ENCODE measurements at regions not wholly inside any gene's neighbourhood (a gene's known extent, or its start where the extent isn't known, plus 50 kb on each side); places are given as distances from the start of the nearest gene placed in this dataset.

- TF ChIP-seq ZNF280D (tag by site-specific recombination; IDR thresholded peaks at IDR 0.05) (no peak), ZXDB (tag by site-specific recombination; IDR thresholded peaks at IDR 0.05) (no peak), ZNF530 (tag by site-specific recombination; IDR thresholded peaks at IDR 0.05; ENCODE audit: low read depth) (no peak), ZNF16 (tag by site-specific recombination; IDR thresholded peaks at IDR 0.05; ENCODE audit: low read depth) (no peak), OVOL3 (tag by site-specific recombination; IDR thresholded peaks at IDR 0.05) (no peak), ZBTB20 (tag by site-specific recombination; IDR thresholded peaks at IDR 0.05) (no peak)
Observed at GRCh38 chr1:182259968-182260367, 131.6 kb downstream of the GLUL start (continued).

- Histone ChIP-seq H3K4me3 (ENCODE audit: low read depth, low read length) (no peak overlapping the region), H3K4me1 (ENCODE audit: control insufficient read depth, insufficient read depth, low read length) (no peaks in the 10 kb centered on the region), H3K36me3 (ENCODE audit: control insufficient read depth in 2 of 2, insufficient read depth in 1 of 2, low read length in 2 of 2) (no peaks in the 10 kb centered on the region), H3K9me3 (ENCODE audit: control insufficient read depth, insufficient read depth, low read depth, low read length) (no peaks in the 10 kb centered on the region), H3K27ac (ENCODE audit: extremely low read depth, low read depth, low read length) (no peak overlapping the region)
- ChIA-PET POLR2A (no interaction called here), CTCF (no interaction called here)
- TF ChIP-seq EGR2 (tag by site-specific recombination; IDR thresholded peaks at IDR 0.05; ENCODE audit: low read depth) (no peak), KLF9 (tag by site-specific recombination; IDR thresholded peaks at IDR 0.05; ENCODE audit: low read depth) (no peak), ZIC2 (tag by site-specific recombination; IDR thresholded peaks at IDR 0.05) (peak; percentile 26; the same call in 1 of the 2 replicates)
Observed at GRCh38 chr1:182259229-182259872, 132.2 kb downstream of the GLUL start.

- 0 out of 2 replicates have a peak, but pooled peaks have one; percentile 32 for TF ChIP-seq ZNF692 (tag by site-specific recombination; IDR thresholded peaks at IDR 0.05)
- TF ChIP-seq ZBTB17 (tag by site-specific recombination; IDR thresholded peaks at IDR 0.05), result no peak
- TF ChIP-seq ZNF560 (tag by site-specific recombination; IDR thresholded peaks at IDR 0.05; ENCODE audit: borderline replicate concordance), result no peak
- no peak for TF ChIP-seq ZNF140 (tag by site-specific recombination; IDR thresholded peaks at IDR 0.05)
- POLR2A ChIA-PET, result interaction anchor here (0.8 kb wide), 1 partner anchor 13 kb away, joined by 3 read pairs; no protein-coding TSS in a partner anchor
- CTCF ChIA-PET, result no interaction called here
- no peaks in the 10 kb centered on the region for H3K36me3 ChIP-seq (ENCODE audit: control insufficient read depth in 2 of 2, insufficient read depth in 1 of 2, low read length in 2 of 2)
- H3K4me3 ChIP-seq (ENCODE audit: low read depth, low read length), result no peak overlapping the region
- no peaks in the 10 kb centered on the region for H3K4me1 ChIP-seq (ENCODE audit: control insufficient read depth, insufficient read depth, low read length)
- H3K9me3 ChIP-seq (ENCODE audit: control insufficient read depth, insufficient read depth, low read depth, low read length), result no peaks in the 10 kb centered on the region
- H3K27ac ChIP-seq (ENCODE audit: extremely low read depth, low read depth, low read length), result no peak overlapping the region
Observed at GRCh38 chr1:182257369-182258063, 134.1 kb downstream of the GLUL start.

GRCh38 chr1:182256931-182257330, 134.7 kb downstream of the GLUL start:
- CTCF ChIA-PET, result interaction anchor here (0.8 kb wide), 1 partner anchor 172 kb away, joined by 3 read pairs; no protein-coding TSS in a partner anchor
- Histone ChIP-seq H3K4me3 (ENCODE audit: low read depth, low read length) (no peak overlapping the region), H3K36me3 (ENCODE audit: control insufficient read depth in 2 of 2, insufficient read depth in 1 of 2, low read length in 2 of 2) (no peaks in the 10 kb centered on the region), H3K4me1 (ENCODE audit: control insufficient read depth, insufficient read depth, low read length) (no peaks in the 10 kb centered on the region), H3K9me3 (ENCODE audit: control insufficient read depth, insufficient read depth, low read depth, low read length) (no peaks in the 10 kb centered on the region), H3K27ac (ENCODE audit: extremely low read depth, low read depth, low read length) (no peak overlapping the region)
- POLR2A ChIA-PET, result interaction anchor here (0.8 kb wide), 1 partner anchor 14 kb away, joined by 3 read pairs; no protein-coding TSS in a partner anchor
- no peak for TF ChIP-seq ZNF76 (tag by site-specific recombination; IDR thresholded peaks at IDR 0.05; ENCODE audit: borderline replicate concordance, low read depth)
- TF ChIP-seq ZNF521 (tag by site-specific recombination; IDR thresholded peaks at IDR 0.05), result no peak
- no peak for TF ChIP-seq ZNF18 (tag by site-specific recombination; IDR thresholded peaks at IDR 0.05)
- no peak for TF ChIP-seq REST (tag by site-specific recombination; IDR thresholded peaks at IDR 0.05)

Measured in HEK293 (cell line).